RWPE2 (cell line): ENCODE measurements at regions not wholly inside any gene's neighbourhood (a gene's known extent, or its start where the extent isn't known, plus 50 kb on each side); places are given as distances from the start of the nearest gene placed in this dataset.

Experiments used
- ATAC-seq: fragments of 200-7000 bp; cut with Tn5 transposase; 3 replicates; pipeline ENCODE4 v1.9.1; 2021; ENCODE audit warnings: low read depth
- DNase-seq: peaks from one replicate; pipeline ENCODE4 v3.0.0-alpha.2; 2020; ENCODE audit warnings: low spot score
- H3K27ac ChIP-seq: fragments of 450-650 bp; 2 replicates; pipeline ENCODE4 v1.5.1; 2017; ENCODE audit warnings: mild to moderate bottlenecking; ENCODE audit not compliant: poor library complexity, severe bottlenecking
- H3K27me3 ChIP-seq: fragments of 250-450 bp; sonication (Bioruptor Pico); 2 replicates; pipeline ENCODE4 v1.5.1; 2021; ENCODE audit warnings: mild to moderate bottlenecking, moderate library complexity; ENCODE audit not compliant: insufficient read depth, poor library complexity, severe bottlenecking
- H3K36me3 ChIP-seq: fragments of 250-450 bp; sonication (Bioruptor Pico); 2 replicates; pipeline ENCODE4 v1.5.1; 2020; ENCODE audit warnings: low read depth, mild to moderate bottlenecking, moderate library complexity
- H3K4me1 ChIP-seq: fragments of 250-450 bp; sonication (Bioruptor Pico); 2 replicates; pipeline ENCODE4 v1.5.1; 2021; ENCODE audit warnings: mild to moderate bottlenecking, moderate library complexity; ENCODE audit not compliant: insufficient read depth, poor library complexity, severe bottlenecking
- H3K4me3 ChIP-seq: fragments of 250-450 bp; sonication (Bioruptor Pico); 2 replicates; pipeline ENCODE4 v1.5.1; 2021; ENCODE audit warnings: mild to moderate bottlenecking, moderate library complexity; ENCODE audit not compliant: severe bottlenecking
- H3K9me3 ChIP-seq: fragments of 250-450 bp; sonication (Bioruptor Pico); 2 replicates; pipeline ENCODE4 v1.5.1; 2021; ENCODE audit warnings: mild to moderate bottlenecking, moderate library complexity; ENCODE audit not compliant: severe bottlenecking
- TF ChIP-seq, protein P1 (sequence below): fragments of 450-650 bp; IDR thresholded peaks from one replicate; pipeline ENCODE4 v1.5.1; 2017; ENCODE audit warnings: mild to moderate bottlenecking, moderate library complexity; ENCODE audit not compliant: poor library complexity, severe bottlenecking

DNA sequence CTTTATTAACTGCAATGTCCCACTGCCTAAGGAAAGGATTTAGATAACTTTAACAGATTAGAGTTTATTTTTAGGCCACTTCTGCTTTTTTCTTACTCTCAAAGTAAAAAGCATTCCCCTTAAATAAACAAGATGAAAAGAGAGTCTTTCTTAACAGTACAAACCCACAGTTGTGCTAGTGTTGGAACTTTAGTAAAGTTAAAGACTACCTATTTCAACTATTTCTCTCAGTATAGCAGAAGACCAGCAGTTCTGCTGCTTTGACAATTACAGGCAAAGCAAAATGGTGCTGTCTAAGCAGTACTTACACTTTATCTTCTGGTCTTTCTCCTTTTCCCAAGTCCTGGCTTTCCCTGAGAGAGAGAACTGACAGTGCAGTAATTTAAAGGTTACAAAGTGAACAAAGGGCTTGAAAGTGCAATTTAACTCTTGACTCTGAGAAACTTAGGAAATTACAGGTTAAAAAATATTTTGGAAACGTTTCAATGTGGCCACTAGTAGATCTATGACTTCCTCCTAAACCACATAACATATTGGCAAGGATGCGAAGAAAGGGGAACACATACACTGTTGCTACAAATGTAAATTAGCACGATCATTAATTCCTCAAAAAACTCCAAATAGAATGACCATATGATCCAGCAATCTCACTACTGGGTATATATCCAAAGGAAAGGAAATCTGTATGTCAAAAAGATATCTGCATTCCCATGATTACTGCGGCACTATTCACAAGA, 135.4 kb upstream of the POGK start:
- H3K36me3 ChIP-seq, result no peaks in the 10 kb centered on the region
- H3K27ac ChIP-seq, result no peak overlapping the region
- no peaks in the 10 kb centered on the region for H3K4me1 ChIP-seq
- ATAC-seq (no peak), DNase-seq (no peak)
- TF ChIP-seq, protein P1, sequence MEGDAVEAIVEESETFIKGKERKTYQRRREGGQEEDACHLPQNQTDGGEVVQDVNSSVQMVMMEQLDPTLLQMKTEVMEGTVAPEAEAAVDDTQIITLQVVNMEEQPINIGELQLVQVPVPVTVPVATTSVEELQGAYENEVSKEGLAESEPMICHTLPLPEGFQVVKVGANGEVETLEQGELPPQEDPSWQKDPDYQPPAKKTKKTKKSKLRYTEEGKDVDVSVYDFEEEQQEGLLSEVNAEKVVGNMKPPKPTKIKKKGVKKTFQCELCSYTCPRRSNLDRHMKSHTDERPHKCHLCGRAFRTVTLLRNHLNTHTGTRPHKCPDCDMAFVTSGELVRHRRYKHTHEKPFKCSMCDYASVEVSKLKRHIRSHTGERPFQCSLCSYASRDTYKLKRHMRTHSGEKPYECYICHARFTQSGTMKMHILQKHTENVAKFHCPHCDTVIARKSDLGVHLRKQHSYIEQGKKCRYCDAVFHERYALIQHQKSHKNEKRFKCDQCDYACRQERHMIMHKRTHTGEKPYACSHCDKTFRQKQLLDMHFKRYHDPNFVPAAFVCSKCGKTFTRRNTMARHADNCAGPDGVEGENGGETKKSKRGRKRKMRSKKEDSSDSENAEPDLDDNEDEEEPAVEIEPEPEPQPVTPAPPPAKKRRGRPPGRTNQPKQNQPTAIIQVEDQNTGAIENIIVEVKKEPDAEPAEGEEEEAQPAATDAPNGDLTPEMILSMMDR, result no peak
- H3K4me3 ChIP-seq, result no peak overlapping the region
- no peaks in the 10 kb centered on the region for H3K27me3 ChIP-seq
- no peaks in the 10 kb centered on the region for H3K9me3 ChIP-seq

DNA sequence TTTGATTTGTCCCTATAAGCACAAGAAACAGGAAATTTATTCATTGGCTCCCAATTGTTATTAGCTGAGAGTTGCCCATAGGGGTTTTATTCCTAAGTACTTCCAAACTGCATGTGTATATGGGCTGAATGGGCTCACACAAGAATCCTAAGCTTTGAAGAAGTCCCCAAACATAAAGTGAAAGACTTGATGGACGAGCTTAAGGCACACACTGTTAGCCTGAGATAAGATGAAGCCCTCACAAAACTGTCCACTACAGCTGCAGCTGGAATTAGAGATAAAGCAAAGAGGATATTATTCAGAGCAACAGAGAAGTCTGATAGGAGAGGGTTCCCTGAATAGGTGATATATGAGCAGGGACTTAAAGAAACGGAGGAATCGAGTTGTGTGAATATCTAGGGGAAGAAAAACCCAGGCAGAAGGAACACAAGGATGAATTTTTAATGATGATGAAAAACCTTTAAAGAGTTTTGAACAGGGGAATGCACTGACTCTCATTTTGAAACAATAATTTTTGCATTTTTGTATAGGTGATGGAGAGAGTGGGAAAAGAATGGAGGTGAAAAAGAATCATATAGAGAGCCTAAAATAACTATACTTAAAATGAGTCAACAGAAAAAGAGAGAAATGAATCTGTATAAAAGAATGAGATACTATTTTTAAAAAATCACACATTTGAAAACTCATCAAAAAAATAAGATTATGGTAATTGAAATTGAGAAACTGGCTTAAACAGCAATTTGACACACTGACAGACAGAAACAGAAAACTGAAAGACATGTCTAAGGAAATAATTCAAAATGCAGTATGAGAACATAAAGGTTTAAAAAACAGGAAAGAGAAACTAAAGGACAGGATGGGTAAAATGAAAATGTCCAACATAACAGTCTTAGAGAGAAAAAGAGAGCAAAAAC, 133.6 kb upstream of the POGK start:
- Histone ChIP-seq H3K4me1 (no peaks in the 10 kb centered on the region), H3K4me3 (no peak overlapping the region), H3K27me3 (no peaks in the 10 kb centered on the region), H3K27ac (no peak overlapping the region), H3K9me3 (no peaks in the 10 kb centered on the region), H3K36me3 (no peaks in the 10 kb centered on the region)
- DNase-seq, result no peak
- ATAC-seq, result no peak
- TF ChIP-seq, protein P1, result no peak

DNA sequence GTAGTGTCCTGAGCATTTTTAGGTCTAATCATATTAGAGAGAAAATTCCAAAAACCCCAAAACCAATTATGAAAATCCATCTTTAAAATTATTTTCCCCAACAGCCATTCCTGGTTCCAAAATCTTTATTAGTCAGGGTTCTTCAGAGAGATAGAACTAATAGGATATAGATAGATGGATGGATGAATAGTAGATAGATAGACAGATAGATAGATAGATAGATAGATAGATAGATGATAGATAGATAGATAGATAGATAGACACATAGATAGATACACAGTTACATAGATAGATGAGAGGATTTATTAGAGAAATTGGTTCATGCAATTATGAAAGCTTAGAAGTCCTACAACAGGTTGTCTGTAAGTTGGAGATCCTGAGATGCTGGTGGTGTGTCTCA, 122.7 kb upstream of the POGK start:
- Histone ChIP-seq H3K9me3 (peaks cover 9% of the 10 kb centered on the region), H3K27me3 (no peaks in the 10 kb centered on the region), H3K27ac (no peak overlapping the region), H3K36me3 (no peaks in the 10 kb centered on the region), H3K4me1 (no peaks in the 10 kb centered on the region), H3K4me3 (no peak overlapping the region)
- ATAC-seq (no peak), DNase-seq (no peak)
- TF ChIP-seq, protein P1, result no peak

DNA sequence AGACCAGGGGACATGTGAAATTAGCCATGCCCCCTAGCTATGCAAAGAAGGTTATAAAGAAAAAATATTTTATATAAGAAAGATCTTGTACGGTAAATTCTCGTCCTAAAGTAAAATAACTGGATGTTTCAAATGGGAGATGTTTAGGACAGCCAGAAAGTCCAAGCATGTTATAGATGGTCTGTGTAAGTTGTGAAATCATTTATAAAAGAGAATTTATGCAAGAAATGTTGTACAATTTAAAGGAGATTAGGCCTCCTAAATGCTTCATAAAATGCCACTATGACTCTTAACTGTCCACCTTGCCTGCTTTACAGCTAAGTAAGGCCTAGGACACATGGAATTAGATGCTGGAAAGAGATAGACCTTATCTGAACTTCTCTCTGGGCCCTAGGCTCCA, 118.1 kb upstream of the POGK start:
- TF ChIP-seq, protein P1, result no peak
- ATAC-seq (no peak), DNase-seq (no peak)
- peaks cover 13% of the 10 kb centered on the region for H3K9me3 ChIP-seq
- no peaks in the 10 kb centered on the region for H3K4me1 ChIP-seq
- H3K27me3 ChIP-seq, result no peaks in the 10 kb centered on the region
- no peak overlapping the region for H3K4me3 ChIP-seq
- no peaks in the 10 kb centered on the region for H3K36me3 ChIP-seq
- H3K27ac ChIP-seq, result no peak overlapping the region
